HG03159 (cell line): ENCODE measurements at regions not wholly inside any gene's neighbourhood (a gene's known extent, or its start where the extent isn't known, plus 50 kb on each side); places are given as distances from the start of the nearest gene placed in this dataset.

Source experiments
- ATAC-seq: cut with Tn5 transposase; IDR thresholded peaks from one replicate; pipeline ENCODE4 v1.9.1; 2021; ENCODE audit warnings: mild to moderate bottlenecking, moderate library complexity; ENCODE audit not compliant: unreplicated experiment

DNA sequence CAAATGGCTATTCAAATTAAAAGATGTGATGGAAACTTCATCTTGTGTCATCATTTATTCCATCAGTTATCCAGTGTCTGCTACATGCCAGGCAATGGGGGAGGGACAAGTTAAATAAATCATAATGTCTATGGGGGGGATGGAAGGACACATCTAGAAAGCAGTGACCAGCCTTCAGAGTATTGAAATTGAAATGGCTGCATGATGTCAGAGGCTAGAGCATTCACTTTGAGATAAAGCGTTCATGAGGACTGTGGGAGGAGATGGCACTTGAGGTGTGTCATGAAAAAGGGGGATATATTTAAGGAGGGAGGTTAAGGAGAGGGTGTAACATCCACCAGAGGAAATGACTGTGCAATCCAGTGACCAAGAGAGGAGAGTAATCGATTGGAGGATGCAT is 50.6 kb downstream of the SLIT2 start:
- ATAC-seq: no peak

DNA sequence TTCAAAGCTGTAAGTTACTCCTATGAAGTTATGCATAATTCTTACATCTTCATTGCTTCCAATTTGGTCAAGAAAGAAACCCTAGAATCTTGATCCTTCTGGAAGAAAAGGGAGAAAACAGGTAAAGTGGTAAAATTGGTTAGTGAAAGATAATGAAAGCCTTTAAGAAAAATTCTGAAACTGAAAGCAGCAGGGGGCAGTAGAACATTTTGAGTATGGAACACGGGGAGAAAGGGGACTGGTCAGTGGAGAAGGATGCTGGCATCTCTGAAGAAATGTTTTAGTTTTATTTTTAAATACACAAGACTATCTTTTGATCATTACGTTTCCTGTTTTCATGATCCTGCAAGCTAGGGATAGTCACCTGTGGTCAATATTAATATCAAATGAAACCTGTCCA is 54.3 kb downstream of the SLIT2 start:
- no peak for ATAC-seq

DNA sequence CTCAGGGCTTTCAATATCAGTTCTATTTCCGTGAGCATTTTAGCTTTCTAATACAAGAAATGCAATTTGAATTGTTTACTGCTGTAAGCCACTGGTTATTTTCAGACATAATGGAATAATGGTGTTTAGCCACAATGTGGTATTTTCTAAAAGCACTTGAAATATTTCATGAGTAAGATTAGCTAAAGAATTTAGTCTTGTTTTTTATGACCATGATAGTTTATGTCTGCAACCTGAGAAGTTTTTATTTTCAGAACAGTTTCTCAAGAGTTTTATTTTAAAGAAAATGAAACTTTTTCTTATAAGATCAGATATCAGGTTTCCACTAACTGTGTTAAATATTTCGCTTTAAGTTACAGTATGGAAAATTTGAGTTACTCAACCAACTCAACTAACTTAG is 60.2 kb downstream of the SLIT2 start:
- ATAC-seq: no peak

DNA sequence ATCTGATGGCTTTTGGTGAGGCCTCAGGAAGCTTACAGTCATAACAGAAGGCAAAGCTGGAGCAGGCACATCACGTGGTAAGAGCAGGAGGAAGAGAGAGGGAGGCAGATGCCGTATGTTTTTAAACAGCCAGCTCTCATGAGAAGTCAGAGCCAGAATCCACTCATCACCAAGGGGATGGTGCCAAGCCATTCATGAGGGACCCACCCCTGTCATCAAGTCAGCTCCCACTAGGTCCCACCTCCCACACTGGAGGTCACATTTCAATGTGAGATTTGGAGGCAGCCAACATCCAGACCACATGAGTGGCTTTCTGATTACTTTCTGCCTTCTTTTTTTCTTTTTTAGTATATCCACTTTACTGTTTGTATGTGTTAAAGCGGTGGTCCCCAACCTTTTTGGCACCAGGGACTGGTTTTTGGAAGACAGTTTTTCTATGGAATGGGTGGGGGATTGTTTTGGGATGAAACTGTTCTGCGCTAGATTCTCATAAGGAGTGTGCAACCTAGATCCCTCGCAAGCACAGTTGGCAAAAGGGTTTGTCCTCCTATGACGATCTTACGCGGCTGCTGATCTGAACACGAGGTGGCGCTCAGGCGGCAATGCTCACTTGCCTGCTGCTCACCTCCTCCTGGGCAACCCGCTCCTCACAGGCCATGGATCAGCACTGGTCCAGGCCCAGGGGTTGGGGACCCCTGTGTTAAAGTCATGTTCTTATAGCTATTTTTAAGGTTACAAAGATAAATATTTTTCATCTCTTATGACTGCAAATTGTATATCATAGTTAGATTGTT is 61.7 kb downstream of the SLIT2 start:
- ATAC-seq: no peak

DNA sequence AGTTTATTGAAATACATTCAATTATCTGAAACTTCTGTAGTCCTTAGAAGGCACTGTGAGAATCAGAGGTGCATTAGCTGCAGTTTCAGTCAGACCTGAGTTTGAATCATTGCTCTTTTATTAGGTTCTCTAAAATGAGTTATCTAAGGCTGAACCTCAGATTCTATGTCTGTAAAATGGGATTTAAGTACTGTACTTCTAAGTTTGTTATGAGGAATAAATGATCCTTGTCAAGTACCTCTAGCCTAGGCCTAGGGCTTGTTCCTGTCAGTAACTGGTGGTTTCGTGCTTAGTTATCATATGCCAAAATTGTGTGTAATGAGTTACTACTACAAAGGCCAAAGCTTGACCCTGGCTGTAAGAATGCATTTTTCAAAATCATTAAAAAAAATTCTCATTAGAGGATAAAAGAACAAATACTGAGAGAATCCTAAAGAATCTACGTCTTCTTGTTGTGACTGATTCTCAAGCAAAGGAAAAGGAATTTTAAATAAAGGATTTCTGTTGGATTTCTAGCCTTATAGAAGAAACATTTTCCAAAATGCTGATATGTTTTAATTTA is 65.8 kb downstream of the SLIT2 start:
- ATAC-seq: no peak

DNA sequence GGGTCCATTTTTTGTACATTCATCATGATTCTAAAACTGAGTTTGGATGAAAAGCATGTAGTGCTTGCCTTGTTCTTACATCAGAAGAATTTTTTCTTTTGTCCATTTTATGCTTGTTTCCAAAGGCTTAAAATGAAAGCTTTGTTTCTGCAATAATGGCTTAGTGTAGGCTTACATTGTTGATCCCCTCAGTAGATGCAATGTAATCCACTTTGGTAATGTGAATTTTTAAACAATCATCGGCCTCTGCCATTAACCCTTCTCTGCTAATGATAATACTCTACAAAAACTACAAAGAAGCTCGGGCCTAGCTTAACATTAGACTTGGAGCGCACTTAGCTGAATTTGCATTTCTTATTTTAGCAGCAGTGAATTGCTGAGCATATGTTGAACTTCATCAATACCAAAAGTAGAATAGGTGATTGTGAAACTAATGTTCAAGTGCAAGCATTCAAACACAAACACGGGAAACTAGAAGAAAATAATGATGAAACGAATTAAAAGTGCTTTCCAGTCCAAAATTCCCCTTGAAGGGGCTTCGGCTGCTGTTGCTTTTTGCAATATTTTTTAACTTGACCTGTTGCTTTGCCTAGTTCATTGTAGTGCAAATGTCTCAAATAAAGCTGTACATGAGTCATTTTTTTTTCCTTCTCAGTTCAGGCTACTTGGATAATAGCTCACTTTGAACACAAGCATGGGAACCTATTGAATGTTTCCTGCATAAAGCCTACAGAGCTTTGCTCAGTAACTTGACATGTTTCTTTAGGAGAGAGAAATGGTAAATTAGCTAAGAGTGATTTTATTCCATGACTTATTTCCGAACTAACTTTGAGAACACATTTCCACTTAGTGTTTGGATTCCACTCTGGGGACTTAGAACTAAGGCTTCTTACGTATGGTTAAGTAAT is 66.5 kb downstream of the SLIT2 start:
- no peak for ATAC-seq

DNA sequence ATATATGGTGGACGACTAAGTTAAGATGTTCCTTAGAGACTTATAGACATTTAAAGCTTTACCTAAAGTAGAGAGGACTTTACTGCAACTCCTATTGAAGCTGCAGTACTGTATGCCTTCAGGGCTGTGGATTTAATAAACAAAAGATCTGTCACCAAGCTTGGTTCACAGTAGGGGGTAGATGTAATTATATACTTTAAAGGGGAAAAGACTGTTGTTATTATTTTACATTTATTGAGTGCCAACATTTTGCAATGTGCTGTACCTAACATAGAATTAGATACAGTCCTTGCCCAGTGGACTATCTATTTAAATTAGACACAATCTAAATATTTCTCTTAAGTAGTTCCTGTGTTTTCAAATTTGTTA is 67.2 kb downstream of the SLIT2 start:
- ATAC-seq: no peak

DNA sequence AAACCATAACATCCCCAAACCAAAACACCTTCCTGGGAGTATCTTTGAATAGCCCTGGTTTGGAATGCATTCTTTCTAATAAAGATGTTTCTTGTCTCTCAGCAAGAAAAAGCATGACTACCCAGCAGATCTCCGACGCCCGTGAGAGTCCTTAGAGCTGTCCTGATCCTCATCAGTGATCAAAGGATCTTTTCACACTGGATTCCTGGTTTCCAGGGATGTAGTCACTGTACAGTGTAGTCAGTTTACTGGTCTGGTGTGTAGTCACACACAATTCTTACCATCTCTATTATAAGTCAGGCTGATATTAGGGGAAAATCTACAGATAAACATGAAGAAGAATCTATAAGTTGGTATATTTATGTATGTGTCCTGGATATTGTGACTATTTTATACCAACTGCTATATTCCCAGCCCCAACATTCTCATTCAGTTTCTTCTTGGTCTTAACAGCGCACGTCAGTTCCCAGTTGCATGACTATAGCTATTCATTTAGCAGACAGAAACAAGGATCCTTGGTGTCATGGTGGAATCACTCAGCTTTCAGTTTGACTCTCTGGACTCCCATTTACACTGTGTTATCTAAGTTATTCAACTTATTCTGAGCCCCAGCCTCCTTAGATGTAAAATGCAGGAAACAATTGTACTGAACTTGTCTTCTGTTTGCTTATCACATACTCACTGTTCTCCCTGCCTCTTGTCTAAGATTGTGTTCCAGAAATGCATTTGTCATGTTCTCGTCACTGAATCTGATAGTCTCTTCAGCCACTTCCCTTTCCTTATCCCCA is 68.3 kb downstream of the SLIT2 start:
- ATAC-seq: no peak

DNA sequence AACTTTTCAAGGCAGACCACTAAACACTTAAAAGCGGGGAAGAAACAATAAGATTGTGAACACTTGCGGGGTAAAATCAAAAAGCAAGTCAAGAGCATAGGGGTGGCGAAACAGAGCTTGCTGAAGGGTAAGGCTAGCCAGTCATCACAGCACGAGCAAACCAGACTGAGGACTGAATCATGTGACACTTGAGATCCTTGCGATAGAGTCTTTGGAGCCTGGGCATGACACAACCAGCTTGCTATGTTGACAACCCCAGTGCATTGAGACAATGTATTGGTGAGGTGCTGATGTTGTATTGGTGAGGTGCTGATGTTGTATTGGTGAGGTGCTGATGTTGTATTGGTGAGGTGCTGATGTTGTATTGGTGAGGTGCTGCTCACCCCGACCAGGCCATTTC is 72.3 kb downstream of the SLIT2 start:
- no peak for ATAC-seq

DNA sequence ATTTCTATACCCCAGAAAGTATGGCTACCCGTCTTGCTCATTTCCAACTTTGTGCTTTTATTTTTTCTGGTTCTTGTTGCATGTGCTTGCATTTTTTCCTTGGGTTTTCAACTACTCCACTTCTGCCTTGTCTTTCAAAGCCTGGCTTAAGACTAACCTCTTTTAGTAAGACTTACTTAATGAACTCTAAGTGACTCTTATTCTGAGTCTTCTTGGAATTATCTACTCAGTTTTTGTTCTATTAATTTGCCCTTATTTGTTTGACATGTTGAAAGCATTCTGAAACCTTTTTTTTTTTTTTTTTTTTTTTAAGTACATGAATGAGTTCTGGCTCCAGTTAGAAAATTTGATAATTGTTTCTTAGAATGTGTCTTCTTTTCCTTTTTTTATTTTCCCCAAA is 74.8 kb downstream of the SLIT2 start:
- no peak for ATAC-seq

DNA sequence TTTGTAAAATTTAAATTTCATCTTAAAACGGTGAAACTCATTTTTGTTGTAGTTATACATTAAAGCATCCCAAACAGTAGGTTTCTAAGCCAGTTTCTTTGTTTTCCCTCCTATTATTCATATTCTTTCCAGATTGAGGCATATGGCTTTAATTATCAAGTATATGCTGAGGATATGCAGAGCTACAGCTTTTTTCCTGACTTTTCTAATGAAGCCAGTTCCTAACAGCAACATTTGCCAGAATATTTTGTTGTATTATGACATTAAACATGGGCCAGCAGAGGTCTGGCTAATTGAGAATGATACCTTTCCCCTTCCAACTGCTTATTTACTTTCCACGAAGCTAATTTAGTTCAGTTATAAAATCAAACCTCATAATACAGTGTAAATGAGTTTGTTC is 75.3 kb downstream of the SLIT2 start:
- no peak for ATAC-seq

DNA sequence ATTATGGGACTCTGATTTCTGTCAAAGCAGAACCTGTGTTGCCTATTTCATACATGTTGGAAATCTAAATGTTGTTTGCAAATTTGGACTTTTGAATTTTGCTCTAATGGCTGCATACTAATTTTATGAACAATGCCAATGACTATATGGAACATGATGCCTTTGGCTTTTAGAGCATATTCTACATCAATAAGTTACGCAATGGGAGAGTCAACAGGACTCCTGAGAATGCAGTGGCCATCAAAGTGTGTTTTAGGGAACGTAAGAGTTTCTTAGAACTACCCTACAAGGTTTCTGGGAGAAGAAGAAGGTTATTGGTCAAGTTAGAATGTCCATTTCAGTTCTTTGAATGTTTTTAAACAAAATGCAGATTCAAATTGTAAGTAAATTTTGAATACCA is 76.1 kb downstream of the SLIT2 start:
- ATAC-seq: no peak

DNA sequence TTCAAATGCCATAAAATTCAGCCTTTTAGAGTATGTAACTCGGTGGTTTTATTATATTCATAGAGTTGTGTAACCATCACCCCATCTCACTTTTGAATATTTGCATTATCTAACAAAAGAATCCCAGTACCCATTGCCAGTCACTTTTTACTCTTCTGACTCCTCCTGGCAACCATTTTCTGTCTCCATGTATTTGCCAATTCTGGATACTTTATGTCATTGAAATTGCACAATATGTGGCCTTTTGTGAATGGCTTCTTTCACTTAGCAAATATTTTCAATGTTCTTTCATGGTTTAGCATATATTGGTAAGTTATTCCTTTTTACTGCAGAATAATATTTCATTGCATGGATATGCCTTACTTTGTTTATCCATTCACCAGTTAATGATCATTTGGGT is 79.9 kb downstream of the SLIT2 start:
- ATAC-seq: no peak

DNA sequence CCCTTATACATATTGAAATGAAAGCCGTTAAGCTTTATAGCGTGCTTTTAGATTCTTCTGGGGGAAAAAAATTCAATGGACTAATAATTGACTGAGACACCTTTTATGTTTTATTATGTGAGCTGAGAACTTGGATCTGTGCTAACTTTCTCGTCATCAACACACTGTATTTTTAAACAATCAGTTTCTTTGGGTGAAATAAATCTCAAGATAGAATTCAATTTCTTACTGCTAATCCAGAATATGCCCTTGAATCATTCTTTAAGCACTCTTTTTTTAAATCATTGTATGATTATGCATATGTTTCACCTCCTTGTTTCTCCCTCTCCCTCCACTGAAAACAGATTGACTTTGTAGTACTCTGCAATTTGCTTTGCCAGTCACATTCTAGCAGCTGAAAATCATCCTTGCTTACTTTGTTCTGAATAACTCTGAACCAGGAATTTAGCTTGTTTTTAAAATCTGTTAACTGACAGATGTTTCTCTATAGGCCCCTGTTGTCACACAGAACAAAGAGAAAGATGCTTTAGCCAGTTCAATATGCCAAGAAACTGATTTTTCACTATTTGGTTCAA is 81.5 kb downstream of the SLIT2 start:
- no peak for ATAC-seq

DNA sequence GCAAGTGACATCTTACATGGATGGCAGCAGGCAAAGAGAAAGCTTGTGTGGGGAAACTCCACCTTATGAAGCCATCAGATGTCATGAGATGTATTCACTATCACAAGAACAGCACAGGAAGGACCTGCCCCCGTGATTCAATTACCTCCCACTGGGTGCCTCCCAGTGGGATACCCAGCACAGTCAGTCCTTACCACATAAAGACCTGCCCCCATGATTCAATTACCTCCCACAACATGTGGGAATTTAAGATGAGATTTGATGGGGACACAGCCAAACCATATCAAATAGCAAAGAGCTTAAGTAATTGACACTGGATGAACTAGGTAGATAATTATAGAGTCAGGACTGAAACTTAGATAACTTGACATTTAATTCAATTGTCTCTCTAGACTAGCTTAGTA is 85.6 kb downstream of the SLIT2 start:
- ATAC-seq: no peak

DNA sequence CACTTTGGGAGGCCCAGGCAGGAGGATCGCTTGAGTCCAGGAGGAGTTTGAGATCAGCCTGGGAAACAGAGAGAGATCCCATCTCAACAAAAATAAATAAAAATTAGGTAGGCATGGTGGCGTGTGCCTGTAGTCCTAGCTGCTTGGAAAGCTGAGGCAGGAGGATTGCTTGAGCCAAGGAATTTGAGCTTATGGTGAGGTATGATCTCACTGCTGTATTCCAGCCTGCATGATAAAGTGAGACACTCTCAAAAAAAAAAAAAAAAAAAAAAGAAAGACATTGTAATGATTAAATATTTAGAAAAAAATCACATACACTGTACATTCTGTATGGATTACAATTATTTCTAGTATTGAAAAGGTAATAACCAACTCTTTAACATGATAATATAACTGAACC is 87.1 kb downstream of the SLIT2 start:
- ATAC-seq: no peak

DNA sequence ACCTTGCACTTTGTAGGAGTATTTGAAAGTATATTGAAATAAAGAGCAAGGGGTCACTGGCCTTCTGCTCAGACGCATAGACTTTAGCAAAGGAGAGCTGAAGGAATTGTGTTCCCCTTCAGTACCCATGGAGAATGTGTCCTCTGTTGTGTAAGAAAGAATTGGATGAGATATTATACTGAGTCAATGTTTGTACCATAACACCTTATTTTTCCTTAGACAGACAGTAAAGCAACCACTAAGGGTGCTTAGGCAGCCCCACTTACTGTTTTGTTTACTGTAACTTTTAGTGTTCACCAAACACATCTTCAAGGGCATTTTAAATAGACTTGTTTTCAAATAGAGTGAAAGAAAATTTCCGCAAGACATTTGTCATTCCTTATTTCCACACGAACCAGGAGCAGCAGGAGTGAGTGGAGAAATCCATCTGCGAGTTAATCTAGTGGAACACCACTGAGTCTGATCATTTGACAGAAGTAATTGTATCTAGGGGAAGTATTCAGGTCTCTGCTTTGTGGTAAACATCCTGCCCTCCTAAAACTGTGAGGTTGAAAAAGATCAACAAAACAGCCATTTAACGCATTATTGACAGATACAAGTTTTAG is 89.5 kb downstream of the SLIT2 start:
- no peak for ATAC-seq

DNA sequence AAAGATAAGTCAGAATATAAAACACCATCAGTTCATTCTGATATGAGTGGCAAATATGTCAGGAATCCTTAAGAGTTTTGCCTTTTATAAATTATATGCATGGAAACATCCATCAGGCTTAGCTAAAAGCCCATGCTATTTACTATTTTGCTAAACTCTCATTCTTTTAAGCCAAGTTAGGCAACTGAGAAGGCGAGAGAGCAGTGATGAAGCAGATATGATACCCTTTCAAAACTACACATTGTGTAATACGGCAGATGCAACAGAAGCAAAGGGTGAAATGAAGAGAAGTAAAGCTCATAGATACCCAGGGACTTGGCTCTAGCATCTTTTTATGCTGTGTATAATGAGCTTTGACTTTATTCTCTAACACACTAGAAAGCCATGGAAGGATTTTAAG is 95.8 kb downstream of the SLIT2 start:
- ATAC-seq: no peak

DNA sequence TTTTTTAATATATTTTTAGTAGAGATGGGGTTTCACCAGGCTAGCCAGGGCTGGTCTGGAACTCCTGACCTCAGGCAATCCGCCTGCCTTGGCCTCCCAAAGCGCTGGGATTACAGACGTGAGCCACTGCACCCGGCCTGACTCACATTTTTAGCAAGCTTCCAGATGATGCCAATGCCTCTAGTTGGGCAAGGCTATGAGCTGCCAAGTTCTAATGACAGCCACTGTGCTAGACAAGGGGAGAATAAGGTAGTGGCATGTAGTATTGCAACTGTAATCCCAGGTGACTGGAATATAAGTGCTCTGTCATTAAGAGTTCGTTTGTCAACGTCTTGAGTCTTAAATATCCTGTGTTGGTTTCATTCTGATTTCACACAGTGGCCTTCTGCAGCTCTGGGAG is 96.7 kb downstream of the SLIT2 start:
- no peak for ATAC-seq

DNA sequence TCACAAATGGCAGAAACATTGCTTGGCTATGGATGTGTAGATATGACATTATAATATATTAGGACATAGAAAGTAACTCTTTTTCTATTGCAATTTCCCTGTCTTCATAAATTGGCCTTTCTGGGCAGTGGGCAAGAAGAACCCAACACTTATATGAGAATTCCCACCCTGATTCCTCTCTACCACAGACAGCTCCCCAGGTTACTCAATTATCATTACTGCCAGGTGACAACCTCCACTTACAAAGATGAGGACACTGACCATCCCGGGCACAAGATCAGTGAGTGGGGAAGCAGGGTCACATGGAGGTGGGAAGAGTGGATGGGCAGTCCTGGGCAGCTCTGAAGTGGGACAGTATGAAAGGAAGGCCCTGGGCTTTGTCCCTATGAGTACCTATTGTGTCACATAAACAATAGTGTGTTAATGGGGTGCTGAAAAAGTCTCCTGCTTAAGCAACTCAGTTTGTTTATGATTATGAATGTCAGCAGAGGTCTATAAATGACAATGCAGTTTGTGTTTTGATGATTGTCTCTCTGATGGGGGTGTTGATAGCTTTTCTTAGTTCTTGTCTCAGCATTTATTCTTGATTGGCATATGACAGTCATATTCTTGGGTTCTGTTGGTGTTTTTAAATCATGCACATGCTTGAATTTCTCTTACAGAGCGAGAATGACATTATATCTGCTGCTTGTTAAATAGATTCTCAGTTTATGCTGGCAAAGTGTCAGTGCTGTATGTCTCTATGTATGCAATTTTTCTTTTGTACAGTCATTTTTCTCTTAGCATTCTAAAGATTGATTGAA is 99.9 kb downstream of the SLIT2 start:
- ATAC-seq: no peak
